ENCODE measurements at regions not wholly inside any gene's neighbourhood (a gene's known extent, or its start where the extent isn't known, plus 50 kb on each side); places are given as distances from the start of the nearest gene placed in this dataset.

GRCh38 chr4:18401868-18402267 is 380.3 kb upstream of the LCORL start:
- no peak for TF ChIP-seq POLR2A (IDR thresholded peaks at IDR 0.05; ENCODE audit: low read length)
- TF ChIP-seq GATA1 (IDR thresholded peaks at IDR 0.05; ENCODE audit: low read depth, low read length) = no peak

Data from erythroblast (primary cell).